ENCODE measurements at regions not wholly inside any gene's neighbourhood (a gene's known extent, or its start where the extent isn't known, plus 50 kb on each side); places are given as distances from the start of the nearest gene placed in this dataset.

DNA sequence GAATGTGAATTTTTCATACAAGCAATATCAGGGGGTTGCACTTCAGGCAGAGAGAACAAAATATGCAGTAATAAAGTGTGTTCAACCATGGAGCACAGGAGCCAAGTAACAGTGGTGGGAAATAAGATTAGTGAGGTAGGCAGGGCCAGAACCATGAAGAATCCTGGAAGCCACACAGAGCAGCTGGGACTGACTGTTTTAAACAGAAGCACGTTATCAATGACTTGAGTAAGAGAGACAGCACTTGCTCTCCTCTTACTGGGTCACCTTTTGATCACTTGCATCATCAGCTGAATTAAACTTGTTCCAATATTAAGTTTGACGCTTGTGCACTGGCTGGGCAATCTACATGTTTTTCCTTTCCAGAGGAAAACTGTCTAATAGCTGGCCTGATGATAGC lies 238.5 kb downstream of the TBX18 start:
- Histone ChIP-seq H3K36me3 (ENCODE audit: insufficient read depth, low read length) (no peaks in the 10 kb centered on the region), H3K4me3 (ENCODE audit: insufficient read depth, low read length) (no peak overlapping the region), H3K4me1 (ENCODE audit: insufficient read depth, low read length) (peaks cover 16% of the 10 kb centered on the region), H3K27me3 (ENCODE audit: insufficient read depth, low read length) (no peaks in the 10 kb centered on the region), H3K79me2 (ENCODE audit: insufficient read depth, low read length) (no peaks in the 10 kb centered on the region), H3K9me3 (ENCODE audit: low read depth, low read length) (no peaks in the 10 kb centered on the region), H3K4me2 (ENCODE audit: insufficient read depth, low read length) (no peak overlapping the region), H2AFZ (ENCODE audit: low read length) (no peak overlapping the region), H3K27ac (ENCODE audit: low read depth, low read length) (no peak overlapping the region), H4K20me1 (ENCODE audit: insufficient read depth, low read length) (no peaks in the 10 kb centered on the region)
- DNase-seq (ENCODE audit: insufficient read length, low spot score, missing footprints) = no peak
- TF ChIP-seq, protein P1, sequence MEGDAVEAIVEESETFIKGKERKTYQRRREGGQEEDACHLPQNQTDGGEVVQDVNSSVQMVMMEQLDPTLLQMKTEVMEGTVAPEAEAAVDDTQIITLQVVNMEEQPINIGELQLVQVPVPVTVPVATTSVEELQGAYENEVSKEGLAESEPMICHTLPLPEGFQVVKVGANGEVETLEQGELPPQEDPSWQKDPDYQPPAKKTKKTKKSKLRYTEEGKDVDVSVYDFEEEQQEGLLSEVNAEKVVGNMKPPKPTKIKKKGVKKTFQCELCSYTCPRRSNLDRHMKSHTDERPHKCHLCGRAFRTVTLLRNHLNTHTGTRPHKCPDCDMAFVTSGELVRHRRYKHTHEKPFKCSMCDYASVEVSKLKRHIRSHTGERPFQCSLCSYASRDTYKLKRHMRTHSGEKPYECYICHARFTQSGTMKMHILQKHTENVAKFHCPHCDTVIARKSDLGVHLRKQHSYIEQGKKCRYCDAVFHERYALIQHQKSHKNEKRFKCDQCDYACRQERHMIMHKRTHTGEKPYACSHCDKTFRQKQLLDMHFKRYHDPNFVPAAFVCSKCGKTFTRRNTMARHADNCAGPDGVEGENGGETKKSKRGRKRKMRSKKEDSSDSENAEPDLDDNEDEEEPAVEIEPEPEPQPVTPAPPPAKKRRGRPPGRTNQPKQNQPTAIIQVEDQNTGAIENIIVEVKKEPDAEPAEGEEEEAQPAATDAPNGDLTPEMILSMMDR (IDR thresholded peaks at IDR 0.05; ENCODE audit: extremely low read depth, low read depth, low read length) = no peak

DNA sequence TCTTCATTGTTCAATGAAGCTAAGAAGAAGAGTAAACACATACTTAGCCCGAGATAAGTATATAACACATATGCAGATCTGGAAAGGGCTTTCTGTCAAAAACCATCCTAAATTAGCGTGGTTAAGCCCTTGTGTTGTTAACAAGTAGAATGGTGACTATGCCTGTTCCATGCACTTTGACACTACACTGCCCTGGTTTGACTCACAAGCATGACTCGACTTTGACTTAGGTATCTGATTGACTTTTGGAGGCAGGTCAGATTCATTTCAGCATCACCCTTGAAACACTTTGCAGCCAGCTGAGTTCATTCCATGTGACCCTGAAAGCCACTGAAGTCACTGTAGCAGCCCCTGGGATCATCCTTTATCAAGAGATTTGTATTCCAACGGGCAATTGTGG lies 239.8 kb downstream of the TBX18 start:
- TF ChIP-seq, protein P1 (IDR thresholded peaks at IDR 0.05; ENCODE audit: extremely low read depth, low read depth, low read length) = no peak
- DNase-seq (ENCODE audit: insufficient read length, low spot score, missing footprints) = no peak
- no peak overlapping the region for H3K27ac ChIP-seq (ENCODE audit: low read depth, low read length)

DNA sequence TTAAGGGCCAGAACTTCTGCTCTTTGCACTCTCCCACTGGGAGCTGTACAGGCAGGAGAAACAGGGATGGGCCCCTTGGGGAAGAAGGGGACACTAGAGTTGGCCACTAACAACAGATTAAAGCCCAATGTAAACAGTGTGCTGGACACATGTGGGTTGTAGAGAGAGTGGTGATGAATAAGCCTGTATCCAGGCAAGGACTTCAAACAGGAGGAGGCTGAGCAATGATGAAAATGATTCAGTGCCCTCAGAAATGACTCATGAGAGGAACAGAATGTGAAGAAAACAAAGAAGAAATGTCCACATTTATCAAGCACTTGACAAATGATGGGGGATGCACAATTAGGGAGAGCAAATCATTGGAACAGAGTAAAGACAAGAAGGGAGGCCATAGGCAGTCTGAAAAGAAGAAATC lies 242.3 kb downstream of the TBX18 start:
- Histone ChIP-seq H3K4me2 (ENCODE audit: insufficient read depth, low read length) (peak overlapping the region; percentile 16), H3K9me3 (ENCODE audit: low read depth, low read length) (no peaks in the 10 kb centered on the region), H3K79me2 (ENCODE audit: insufficient read depth, low read length) (no peaks in the 10 kb centered on the region), H3K4me1 (ENCODE audit: insufficient read depth, low read length) (peaks cover 16% of the 10 kb centered on the region), H4K20me1 (ENCODE audit: insufficient read depth, low read length) (no peaks in the 10 kb centered on the region), H3K4me3 (ENCODE audit: insufficient read depth, low read length) (no peak overlapping the region), H2AFZ (ENCODE audit: low read length) (no peak overlapping the region), H3K27ac (ENCODE audit: low read depth, low read length) (peak overlapping the region; percentile 13), H3K27me3 (ENCODE audit: insufficient read depth, low read length) (no peaks in the 10 kb centered on the region), H3K36me3 (ENCODE audit: insufficient read depth, low read length) (no peaks in the 10 kb centered on the region)
- DNase-seq (ENCODE audit: insufficient read length, low spot score, missing footprints) = peak; percentile 72
- TF ChIP-seq, protein P1 (IDR thresholded peaks at IDR 0.05; ENCODE audit: extremely low read depth, low read depth, low read length) = no peak

More for the DNA sequence above, 239.8 kb downstream of the TBX18 start:
- Histone ChIP-seq H3K4me2 (ENCODE audit: insufficient read depth, low read length) (no peak overlapping the region), H4K20me1 (ENCODE audit: insufficient read depth, low read length) (no peaks in the 10 kb centered on the region), H3K4me1 (ENCODE audit: insufficient read depth, low read length) (peaks cover 16% of the 10 kb centered on the region), H3K4me3 (ENCODE audit: insufficient read depth, low read length) (no peak overlapping the region), H3K9me3 (ENCODE audit: low read depth, low read length) (no peaks in the 10 kb centered on the region), H2AFZ (ENCODE audit: low read length) (no peak overlapping the region), H3K27me3 (ENCODE audit: insufficient read depth, low read length) (no peaks in the 10 kb centered on the region), H3K79me2 (ENCODE audit: insufficient read depth, low read length) (no peaks in the 10 kb centered on the region), H3K36me3 (ENCODE audit: insufficient read depth, low read length) (no peaks in the 10 kb centered on the region)

DNA sequence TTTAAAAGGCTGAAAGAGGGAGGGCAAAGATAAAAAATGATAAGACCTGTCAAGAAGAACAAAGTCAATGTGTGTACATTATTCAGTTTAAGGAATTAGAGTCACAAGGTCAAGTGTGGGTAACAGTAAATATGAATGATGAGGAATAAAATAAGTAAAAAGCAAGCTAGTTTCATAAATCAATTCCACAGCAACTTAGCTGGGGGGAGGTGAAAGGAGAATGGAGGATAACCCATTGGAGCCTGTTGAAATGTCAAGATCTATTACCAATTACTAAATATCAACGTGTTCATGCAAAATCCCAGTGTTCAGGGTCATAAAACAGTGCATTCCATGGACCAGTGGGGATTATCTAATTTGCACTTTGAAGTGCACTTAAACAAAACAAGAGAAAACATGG lies 242.9 kb downstream of the TBX18 start:
- no peak overlapping the region for H3K4me3 ChIP-seq (ENCODE audit: insufficient read depth, low read length)
- peaks cover 16% of the 10 kb centered on the region for H3K4me1 ChIP-seq (ENCODE audit: insufficient read depth, low read length)
- no peaks in the 10 kb centered on the region for H4K20me1 ChIP-seq (ENCODE audit: insufficient read depth, low read length)
- TF ChIP-seq, protein P1 (IDR thresholded peaks at IDR 0.05; ENCODE audit: extremely low read depth, low read depth, low read length) = no peak
- H3K79me2 ChIP-seq (ENCODE audit: insufficient read depth, low read length) = no peaks in the 10 kb centered on the region
- H3K27ac ChIP-seq (ENCODE audit: low read depth, low read length) = no peak overlapping the region
- H3K9me3 ChIP-seq (ENCODE audit: low read depth, low read length) = no peaks in the 10 kb centered on the region
- no peak overlapping the region for H2AFZ ChIP-seq (ENCODE audit: low read length)
- H3K36me3 ChIP-seq (ENCODE audit: insufficient read depth, low read length) = no peaks in the 10 kb centered on the region
- no peaks in the 10 kb centered on the region for H3K27me3 ChIP-seq (ENCODE audit: insufficient read depth, low read length)
- H3K4me2 ChIP-seq (ENCODE audit: insufficient read depth, low read length) = peak overlapping the region; percentile 16
- DNase-seq (ENCODE audit: insufficient read length, low spot score, missing footprints) = no peak
